Smooth muscle cell (in vitro differentiated cells): ENCODE measurements at regions not wholly inside any gene's neighbourhood (a gene's known extent, or its start where the extent isn't known, plus 50 kb on each side); places are given as distances from the start of the nearest gene placed in this dataset.

ENCODE experiments used
- DNase-seq: peaks from one replicate; lab custom pipeline; 2025; ENCODE audit not compliant: unreplicated experiment; lab: John Stamatoyannopoulos, UW
- H2AFZ ChIP-seq: fragments of 200-600 bp; sonication (generic); 2 replicates; pipeline ENCODE4 v1.6.0; 2016; ENCODE audit warnings: antibody characterized with exemption, low read depth, mild to moderate bottlenecking
- H3F3A ChIP-seq: fragments of 200-600 bp; sonication (generic); 2 replicates; pipeline ENCODE4 v1.6.0; 2017; ENCODE audit warnings: antibody characterized with exemption, low read depth
- H3K27ac ChIP-seq: fragments of 200-600 bp; sonication (generic); 2 replicates; pipeline ENCODE4 v1.5.1; 2016; ENCODE audit warnings: low read depth, mild to moderate bottlenecking
- H3K27me3 ChIP-seq: fragments of 200-600 bp; sonication (generic); 2 replicates; pipeline ENCODE4 v1.6.1; 2016; ENCODE audit warnings: low read depth, mild to moderate bottlenecking
- H3K36me3 ChIP-seq: fragments of 200-600 bp; sonication (generic); 2 replicates; pipeline ENCODE4 v1.5.1; 2016; ENCODE audit warnings: low read depth
- H3K4me1 ChIP-seq: fragments of 200-600 bp; sonication (generic); 2 replicates; pipeline ENCODE4 v1.5.1; 2016; ENCODE audit warnings: low read depth
- H3K4me2 ChIP-seq: fragments of 200-600 bp; sonication (generic); 2 replicates; pipeline ENCODE4 v1.6.0; 2016; ENCODE audit warnings: mild to moderate bottlenecking
- H3K4me3 ChIP-seq: fragments of 200-600 bp; sonication (generic); 2 replicates; pipeline ENCODE4 v1.5.1; 2016; ENCODE audit warnings: mild to moderate bottlenecking
- H3K79me2 ChIP-seq: fragments of 200-600 bp; sonication (generic); 2 replicates; pipeline ENCODE4 v1.6.0; 2016; ENCODE audit warnings: low read depth, mild to moderate bottlenecking
- H3K9ac ChIP-seq: fragments of 200-600 bp; sonication (generic); 2 replicates; pipeline ENCODE4 v1.6.0; 2016; ENCODE audit warnings: low read depth
- H3K9me3 ChIP-seq: fragments of 200-600 bp; sonication (generic); replicated peaks from 2 replicates; pipeline ENCODE4 v1.5.1; 2016; ENCODE audit warnings: low read depth
- H4K20me1 ChIP-seq: fragments of 200-600 bp; sonication (generic); 2 replicates; pipeline ENCODE4 v1.6.0; 2016; ENCODE audit warnings: low read depth
- WGBS: methylation state at CpG from one replicate; pipeline ENCODE4 v1.1.7; 2016; ENCODE audit warnings: low lambda C conversion rate; 5-methylcytosine and 5-hydroxymethylcytosine counted together
- TF ChIP-seq, protein P1 (sequence below): fragments of 200-600 bp; sonication (generic); IDR thresholded peaks from 2 replicates; pipeline ENCODE4 v1.5.1; 2017; ENCODE audit warnings: borderline replicate concordance, mild to moderate bottlenecking, antibody characterized with exemption; ENCODE audit not compliant: insufficient read depth, poor library complexity, severe bottlenecking

- no peak overlapping the region for H3K4me2 ChIP-seq
- H3F3A ChIP-seq, result no peaks in the 10 kb centered on the region
- no peak overlapping the region for H2AFZ ChIP-seq
Measured at GRCh38 chr7:16015981-16016380, 329.5 kb upstream of the MEOX2 start.

DNA sequence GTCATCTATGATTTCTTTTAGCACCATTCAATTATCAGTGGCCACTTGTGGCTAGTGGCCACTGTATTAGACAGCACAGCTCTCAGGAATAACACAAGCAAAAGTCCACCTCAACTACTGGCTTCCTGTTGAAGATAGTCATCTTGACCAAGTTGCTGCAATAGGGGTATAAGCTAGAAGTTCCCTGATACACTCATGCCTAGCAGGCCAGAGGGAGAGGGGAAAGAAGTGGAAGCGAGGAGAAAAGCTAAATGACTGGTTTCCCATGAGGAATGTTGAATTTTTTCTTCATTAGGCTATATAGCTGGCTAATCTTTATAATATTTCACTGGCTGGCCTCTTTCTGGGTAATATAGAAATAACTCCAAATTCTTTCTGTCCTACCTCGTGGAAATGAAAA, 327.5 kb upstream of the MEOX2 start:
- DNase-seq, result no peak
- H3K4me2 ChIP-seq, result no peak overlapping the region
- H3K27ac ChIP-seq, result no peak overlapping the region
- H2AFZ ChIP-seq, result no peak overlapping the region
- no peaks in the 10 kb centered on the region for H3K79me2 ChIP-seq
- H3K27me3 ChIP-seq, result no peaks in the 10 kb centered on the region
- WGBS, result 56% methylated on average over 2 of the region's 2 CpGs
- TF ChIP-seq, protein P1, sequence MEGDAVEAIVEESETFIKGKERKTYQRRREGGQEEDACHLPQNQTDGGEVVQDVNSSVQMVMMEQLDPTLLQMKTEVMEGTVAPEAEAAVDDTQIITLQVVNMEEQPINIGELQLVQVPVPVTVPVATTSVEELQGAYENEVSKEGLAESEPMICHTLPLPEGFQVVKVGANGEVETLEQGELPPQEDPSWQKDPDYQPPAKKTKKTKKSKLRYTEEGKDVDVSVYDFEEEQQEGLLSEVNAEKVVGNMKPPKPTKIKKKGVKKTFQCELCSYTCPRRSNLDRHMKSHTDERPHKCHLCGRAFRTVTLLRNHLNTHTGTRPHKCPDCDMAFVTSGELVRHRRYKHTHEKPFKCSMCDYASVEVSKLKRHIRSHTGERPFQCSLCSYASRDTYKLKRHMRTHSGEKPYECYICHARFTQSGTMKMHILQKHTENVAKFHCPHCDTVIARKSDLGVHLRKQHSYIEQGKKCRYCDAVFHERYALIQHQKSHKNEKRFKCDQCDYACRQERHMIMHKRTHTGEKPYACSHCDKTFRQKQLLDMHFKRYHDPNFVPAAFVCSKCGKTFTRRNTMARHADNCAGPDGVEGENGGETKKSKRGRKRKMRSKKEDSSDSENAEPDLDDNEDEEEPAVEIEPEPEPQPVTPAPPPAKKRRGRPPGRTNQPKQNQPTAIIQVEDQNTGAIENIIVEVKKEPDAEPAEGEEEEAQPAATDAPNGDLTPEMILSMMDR, result no peak
- no peaks in the 10 kb centered on the region for H3K9me3 ChIP-seq
- H3F3A ChIP-seq, result no peaks in the 10 kb centered on the region
- no peaks in the 10 kb centered on the region for H3K36me3 ChIP-seq
- no peak overlapping the region for H3K9ac ChIP-seq
- H3K4me1 ChIP-seq, result no peaks in the 10 kb centered on the region
- no peaks in the 10 kb centered on the region for H4K20me1 ChIP-seq
- no peak overlapping the region for H3K4me3 ChIP-seq

More at GRCh38 chr7:16015981-16016380, 329.5 kb upstream of the MEOX2 start:
- no peak overlapping the region for H3K9ac ChIP-seq
- H3K36me3 ChIP-seq, result no peaks in the 10 kb centered on the region
- no peaks in the 10 kb centered on the region for H3K27me3 ChIP-seq
- no peaks in the 10 kb centered on the region for H3K4me1 ChIP-seq
- TF ChIP-seq, protein P1, result no peak
- no peak overlapping the region for H3K27ac ChIP-seq
- H3K4me3 ChIP-seq, result no peak overlapping the region
- DNase-seq, result no peak
- H4K20me1 ChIP-seq, result no peaks in the 10 kb centered on the region
- no peaks in the 10 kb centered on the region for H3K79me2 ChIP-seq
- H3K9me3 ChIP-seq, result no peaks in the 10 kb centered on the region

DNA sequence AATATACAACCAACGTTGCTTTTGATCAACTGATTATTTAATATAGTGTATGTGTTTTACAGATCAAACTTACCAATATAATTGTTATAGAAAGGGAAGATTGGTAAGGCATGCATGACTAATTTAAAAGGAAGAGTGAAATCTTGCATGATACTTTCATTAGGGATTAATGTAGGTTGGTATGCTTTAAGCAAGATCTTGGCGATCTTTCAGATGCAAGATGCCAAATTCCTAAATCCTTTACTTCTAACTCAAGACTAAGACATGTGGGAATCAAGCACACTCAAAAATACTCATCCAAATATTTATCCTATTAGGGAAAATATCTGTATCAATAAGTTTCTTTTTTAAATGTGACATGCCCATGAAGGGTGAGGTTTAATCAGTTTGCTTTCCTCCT, 321.4 kb upstream of the MEOX2 start:
- no peak overlapping the region for H2AFZ ChIP-seq
- no peak overlapping the region for H3K4me3 ChIP-seq
- H3K4me2 ChIP-seq, result no peak overlapping the region
- no peak overlapping the region for H3K27ac ChIP-seq
- DNase-seq, result no peak
- 95% methylated on average over 2 of the region's 2 CpGs for WGBS
- H3K9me3 ChIP-seq, result no peaks in the 10 kb centered on the region
- TF ChIP-seq, protein P1, result no peak
- no peaks in the 10 kb centered on the region for H4K20me1 ChIP-seq
- no peaks in the 10 kb centered on the region for H3K27me3 ChIP-seq
- H3K36me3 ChIP-seq, result no peaks in the 10 kb centered on the region
- H3F3A ChIP-seq, result no peaks in the 10 kb centered on the region
- no peak overlapping the region for H3K9ac ChIP-seq
- no peaks in the 10 kb centered on the region for H3K79me2 ChIP-seq
- H3K4me1 ChIP-seq, result no peaks in the 10 kb centered on the region

- Histone ChIP-seq H3F3A (no peaks in the 10 kb centered on the region), H3K27ac (no peak overlapping the region)
Measured at GRCh38 chr7:16004702-16005101, 318.2 kb upstream of the MEOX2 start.

More at GRCh38 chr7:16004702-16005101, 318.2 kb upstream of the MEOX2 start:
- no peaks in the 10 kb centered on the region for H3K4me1 ChIP-seq
- H3K9ac ChIP-seq, result no peak overlapping the region
- no peak overlapping the region for H3K4me2 ChIP-seq
- TF ChIP-seq, protein P1, result no peak
- no peaks in the 10 kb centered on the region for H3K27me3 ChIP-seq
- H3K4me3 ChIP-seq, result no peak overlapping the region
- no peak for DNase-seq
- WGBS, result 72% methylated on average over 1 of the region's 1 CpG
- H4K20me1 ChIP-seq, result no peaks in the 10 kb centered on the region
- H2AFZ ChIP-seq, result no peak overlapping the region
- H3K9me3 ChIP-seq, result no peaks in the 10 kb centered on the region
- H3K79me2 ChIP-seq, result no peaks in the 10 kb centered on the region
- H3K36me3 ChIP-seq, result no peaks in the 10 kb centered on the region
